ENCODE measurements at regions not wholly inside any gene's neighbourhood (a gene's known extent, or its start where the extent isn't known, plus 50 kb on each side); places are given as distances from the start of the nearest gene placed in this dataset.

DNA sequence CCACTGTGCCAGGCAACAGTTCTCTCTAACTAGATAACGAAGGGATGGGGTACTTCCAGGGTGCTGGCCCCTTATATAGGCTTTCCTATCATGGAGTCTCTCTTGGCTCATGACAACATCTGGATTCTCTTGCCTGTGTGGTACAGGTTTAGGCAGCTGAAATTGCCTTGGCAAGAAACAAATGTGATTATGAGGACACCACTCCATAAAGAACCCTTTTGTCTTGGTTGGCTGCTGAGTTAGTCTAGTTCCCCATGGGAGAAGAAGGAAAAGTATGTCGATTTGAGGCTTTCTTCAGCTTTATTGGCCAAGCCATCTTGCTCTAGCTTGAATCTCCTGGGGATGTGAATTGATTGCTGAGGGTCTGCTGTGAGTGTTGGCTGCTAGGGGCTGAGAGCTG lies 76.3 kb upstream of the ZCCHC2 start (continued):
- TF ChIP-seq, protein P1, sequence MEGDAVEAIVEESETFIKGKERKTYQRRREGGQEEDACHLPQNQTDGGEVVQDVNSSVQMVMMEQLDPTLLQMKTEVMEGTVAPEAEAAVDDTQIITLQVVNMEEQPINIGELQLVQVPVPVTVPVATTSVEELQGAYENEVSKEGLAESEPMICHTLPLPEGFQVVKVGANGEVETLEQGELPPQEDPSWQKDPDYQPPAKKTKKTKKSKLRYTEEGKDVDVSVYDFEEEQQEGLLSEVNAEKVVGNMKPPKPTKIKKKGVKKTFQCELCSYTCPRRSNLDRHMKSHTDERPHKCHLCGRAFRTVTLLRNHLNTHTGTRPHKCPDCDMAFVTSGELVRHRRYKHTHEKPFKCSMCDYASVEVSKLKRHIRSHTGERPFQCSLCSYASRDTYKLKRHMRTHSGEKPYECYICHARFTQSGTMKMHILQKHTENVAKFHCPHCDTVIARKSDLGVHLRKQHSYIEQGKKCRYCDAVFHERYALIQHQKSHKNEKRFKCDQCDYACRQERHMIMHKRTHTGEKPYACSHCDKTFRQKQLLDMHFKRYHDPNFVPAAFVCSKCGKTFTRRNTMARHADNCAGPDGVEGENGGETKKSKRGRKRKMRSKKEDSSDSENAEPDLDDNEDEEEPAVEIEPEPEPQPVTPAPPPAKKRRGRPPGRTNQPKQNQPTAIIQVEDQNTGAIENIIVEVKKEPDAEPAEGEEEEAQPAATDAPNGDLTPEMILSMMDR (IDR thresholded peaks at IDR 0.05; ENCODE audit: control extremely low read depth in 1 of 3, insufficient read depth in 1 of 3, low read depth in 1 of 3, low read length in 3 of 3), result no peak
- no peak for TF ChIP-seq CREB1 (IDR thresholded peaks at IDR 0.05)
